ENCODE measurements at regions not wholly inside any gene's neighbourhood (a gene's known extent, or its start where the extent isn't known, plus 50 kb on each side); places are given as distances from the start of the nearest gene placed in this dataset.

- no peaks in the 10 kb centered on the region for H3K4me1 Mint-ChIP-seq (ENCODE audit: unreplicated experiment)
- no peaks in the 10 kb centered on the region for H3K36me3 Mint-ChIP-seq (ENCODE audit: unreplicated experiment)
- H3K9me3 Mint-ChIP-seq (ENCODE audit: unreplicated experiment) = peaks cover 1% of the 10 kb centered on the region
- no peak for TF ChIP-seq CTCF (IDR thresholded peaks at IDR 0.05)
- no peak overlapping the region for H3K27ac Mint-ChIP-seq (ENCODE audit: unreplicated experiment)
- H3K27me3 Mint-ChIP-seq (ENCODE audit: unreplicated experiment) = no peaks in the 10 kb centered on the region
- no peak overlapping the region for H3K4me3 Mint-ChIP-seq (ENCODE audit: unreplicated experiment)
- no peak for DNase-seq (ENCODE audit: extremely low spot score, unreplicated experiment)
Measured at GRCh38 chr3:4001976-4002375, 202.7 kb downstream of the LRRN1 start.

DNA sequence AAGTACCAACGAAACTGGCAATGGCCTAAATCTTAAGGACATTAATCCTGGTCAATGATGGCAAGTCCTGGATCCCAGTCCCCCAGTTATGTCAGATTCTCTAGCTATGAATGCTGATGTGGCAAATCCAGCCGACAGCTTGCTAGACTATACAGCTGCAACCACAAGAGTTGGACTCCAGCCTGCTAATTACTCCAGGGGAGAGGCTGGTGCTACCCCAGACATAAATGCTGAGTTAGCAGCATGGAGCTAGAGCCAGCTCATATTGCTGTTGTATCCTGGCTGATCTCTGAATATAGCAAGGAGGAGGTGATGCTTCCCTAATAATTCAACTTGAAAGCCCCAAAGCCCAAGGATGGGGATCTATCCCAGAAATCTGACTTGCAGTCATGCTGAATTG, 207.1 kb downstream of the LRRN1 start:
- Mint-ChIP-seq H3K36me3 (ENCODE audit: unreplicated experiment) (no peaks in the 10 kb centered on the region), H3K4me1 (ENCODE audit: unreplicated experiment) (no peaks in the 10 kb centered on the region), H3K27me3 (ENCODE audit: unreplicated experiment) (no peaks in the 10 kb centered on the region), H3K27ac (ENCODE audit: unreplicated experiment) (no peak overlapping the region), H3K4me3 (ENCODE audit: unreplicated experiment) (no peak overlapping the region), H3K9me3 (ENCODE audit: unreplicated experiment) (no peaks in the 10 kb centered on the region)
- no peak for DNase-seq (ENCODE audit: extremely low spot score, unreplicated experiment)
- no peak for TF ChIP-seq CTCF (IDR thresholded peaks at IDR 0.05)

DNA sequence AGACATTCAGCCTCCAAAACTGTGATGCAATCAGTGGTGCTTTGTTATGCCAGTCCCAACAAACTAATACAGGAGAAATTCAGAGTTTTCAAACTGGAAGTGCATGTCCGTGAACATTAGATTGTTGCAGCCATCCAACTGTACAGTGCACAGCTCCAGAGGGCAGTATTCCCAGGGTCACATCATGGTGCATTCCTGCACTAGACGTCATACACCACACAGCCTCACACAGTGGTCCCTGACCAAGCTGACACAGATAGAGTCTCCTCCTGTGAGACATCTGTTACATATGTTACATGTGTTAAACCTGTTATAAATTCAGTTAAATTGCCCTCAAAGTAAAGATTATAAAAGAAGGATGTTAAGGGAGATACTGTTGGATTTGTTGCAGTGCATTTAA, 209.0 kb downstream of the LRRN1 start:
- no peaks in the 10 kb centered on the region for H3K9me3 Mint-ChIP-seq (ENCODE audit: unreplicated experiment)
- TF ChIP-seq CTCF (IDR thresholded peaks at IDR 0.05) = no peak
- H3K27me3 Mint-ChIP-seq (ENCODE audit: unreplicated experiment) = no peaks in the 10 kb centered on the region

GRCh38 chr3:4011166-4011565, 211.9 kb downstream of the LRRN1 start:
- no peaks in the 10 kb centered on the region for H3K36me3 Mint-ChIP-seq (ENCODE audit: unreplicated experiment)
- no peaks in the 10 kb centered on the region for H3K4me1 Mint-ChIP-seq (ENCODE audit: unreplicated experiment)
- TF ChIP-seq CTCF (IDR thresholded peaks at IDR 0.05) = no peak

More for the DNA sequence above, 209.0 kb downstream of the LRRN1 start:
- H3K4me3 Mint-ChIP-seq (ENCODE audit: unreplicated experiment) = no peak overlapping the region
- no peaks in the 10 kb centered on the region for H3K4me1 Mint-ChIP-seq (ENCODE audit: unreplicated experiment)
- no peak overlapping the region for H3K27ac Mint-ChIP-seq (ENCODE audit: unreplicated experiment)
- no peak for DNase-seq (ENCODE audit: extremely low spot score, unreplicated experiment)
- H3K36me3 Mint-ChIP-seq (ENCODE audit: unreplicated experiment) = no peaks in the 10 kb centered on the region

DNA sequence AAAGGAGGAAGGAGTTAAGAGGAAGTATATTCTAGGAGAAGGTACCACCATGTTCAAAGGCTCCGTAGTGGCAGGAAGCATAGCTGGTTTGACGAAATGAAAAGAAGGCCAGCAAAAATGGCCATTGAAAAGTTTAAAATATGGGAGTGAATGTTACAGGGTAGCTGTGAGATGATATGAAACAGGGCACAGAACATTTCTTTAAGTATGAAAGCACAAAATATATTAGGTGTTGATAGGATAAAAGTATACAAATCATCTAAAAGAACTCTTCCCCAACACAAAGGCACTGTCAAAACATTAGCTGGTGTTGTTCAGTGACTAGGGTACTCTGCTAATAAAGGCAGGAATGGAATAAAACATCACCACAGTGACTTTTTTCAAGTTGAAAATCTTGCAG, 216.2 kb downstream of the LRRN1 start:
- no peaks in the 10 kb centered on the region for H3K4me1 Mint-ChIP-seq (ENCODE audit: unreplicated experiment)
- no peaks in the 10 kb centered on the region for H3K36me3 Mint-ChIP-seq (ENCODE audit: unreplicated experiment)
- TF ChIP-seq CTCF (IDR thresholded peaks at IDR 0.05) = no peak
- no peak for DNase-seq (ENCODE audit: extremely low spot score, unreplicated experiment)
- peaks cover 9% of the 10 kb centered on the region for H3K9me3 Mint-ChIP-seq (ENCODE audit: unreplicated experiment)
- H3K27me3 Mint-ChIP-seq (ENCODE audit: unreplicated experiment) = no peaks in the 10 kb centered on the region
- H3K27ac Mint-ChIP-seq (ENCODE audit: unreplicated experiment) = no peak overlapping the region
- H3K4me3 Mint-ChIP-seq (ENCODE audit: unreplicated experiment) = no peak overlapping the region

More at GRCh38 chr3:4011166-4011565, 211.9 kb downstream of the LRRN1 start:
- no peak for DNase-seq (ENCODE audit: extremely low spot score, unreplicated experiment)
- Mint-ChIP-seq H3K9me3 (ENCODE audit: unreplicated experiment) (no peaks in the 10 kb centered on the region), H3K4me3 (ENCODE audit: unreplicated experiment) (no peak overlapping the region), H3K27ac (ENCODE audit: unreplicated experiment) (no peak overlapping the region), H3K27me3 (ENCODE audit: unreplicated experiment) (no peaks in the 10 kb centered on the region)
